ENCODE measurements at regions not wholly inside any gene's neighbourhood (a gene's known extent, or its start where the extent isn't known, plus 50 kb on each side); places are given as distances from the start of the nearest gene placed in this dataset.

GRCh38 chr14:71521238-71522135 lies 410.7 kb upstream of the RGS6 start:
- TF ChIP-seq ZNF274 (IDR thresholded peaks at IDR 0.05; ENCODE audit: low read depth, low read length) (no peak), SUZ12 (IDR thresholded peaks at IDR 0.05; ENCODE audit: extremely low read depth, insufficient read depth, insufficient read length) (no peak)
